ENCODE measurements at regions not wholly inside any gene's neighbourhood (a gene's known extent, or its start where the extent isn't known, plus 50 kb on each side); places are given as distances from the start of the nearest gene placed in this dataset.

- TF ChIP-seq CTCF (IDR thresholded peaks at IDR 0.05): no peak
- TF ChIP-seq POLR2A (IDR thresholded peaks at IDR 0.05): no peak
Measured at GRCh38 chr6:71383476-71383875, 94.9 kb downstream of the OGFRL1 start.

Measured in thyroid gland (tissue), 4 donors.